HG03045 (cell line): ENCODE measurements at regions not wholly inside any gene's neighbourhood (a gene's known extent, or its start where the extent isn't known, plus 50 kb on each side); places are given as distances from the start of the nearest gene placed in this dataset.
A peak's percentile ranks its signal among the peaks of the same experiment; 100 is the strongest.

Source experiments
- ATAC-seq: cut with Tn5 transposase; IDR thresholded peaks from one replicate; pipeline ENCODE4 v1.9.1; 2021; ENCODE audit warnings: mild to moderate bottlenecking, moderate library complexity; ENCODE audit not compliant: unreplicated experiment

DNA sequence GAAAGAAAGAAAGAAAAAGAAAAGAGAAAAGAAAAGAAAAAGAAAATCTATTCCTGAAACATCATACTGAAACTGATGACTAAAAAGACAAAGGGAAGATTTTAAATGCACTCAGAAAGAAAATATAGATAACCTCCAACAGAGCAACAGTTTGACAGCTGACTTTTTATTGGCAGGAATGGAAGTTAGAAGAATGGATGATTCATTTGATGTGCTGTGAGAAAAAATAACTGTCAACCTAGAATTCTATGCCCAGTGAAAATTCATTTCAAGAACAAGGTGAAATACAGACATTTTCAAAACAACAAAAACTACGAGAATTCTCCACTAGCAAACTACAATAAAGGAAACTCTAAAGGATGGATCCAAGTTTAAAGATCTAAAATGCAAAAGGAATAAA, 50.5 kb upstream of the HSPA12A start:
- ATAC-seq, result no peak

DNA sequence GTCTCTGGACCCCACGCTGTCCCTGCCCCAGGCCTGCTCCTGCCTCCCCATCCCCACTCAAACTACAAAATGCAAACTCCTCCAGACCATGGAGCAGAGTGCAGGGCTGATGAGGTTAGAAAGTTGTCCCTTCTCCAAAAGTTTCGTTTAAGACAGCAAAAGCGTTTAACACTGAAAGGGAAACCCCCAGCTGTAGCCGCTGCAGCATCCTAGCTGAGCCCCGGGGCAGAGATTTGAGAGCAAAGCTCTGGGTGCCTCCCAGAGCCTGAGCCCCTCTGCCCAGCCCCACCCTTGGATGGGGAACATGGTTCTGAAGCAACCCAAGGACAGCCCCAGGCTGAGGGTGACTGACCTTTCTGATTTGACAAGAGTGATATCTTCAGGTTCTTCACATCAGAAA, 52.8 kb upstream of the ENO4 start:
- ATAC-seq, result no peak

DNA sequence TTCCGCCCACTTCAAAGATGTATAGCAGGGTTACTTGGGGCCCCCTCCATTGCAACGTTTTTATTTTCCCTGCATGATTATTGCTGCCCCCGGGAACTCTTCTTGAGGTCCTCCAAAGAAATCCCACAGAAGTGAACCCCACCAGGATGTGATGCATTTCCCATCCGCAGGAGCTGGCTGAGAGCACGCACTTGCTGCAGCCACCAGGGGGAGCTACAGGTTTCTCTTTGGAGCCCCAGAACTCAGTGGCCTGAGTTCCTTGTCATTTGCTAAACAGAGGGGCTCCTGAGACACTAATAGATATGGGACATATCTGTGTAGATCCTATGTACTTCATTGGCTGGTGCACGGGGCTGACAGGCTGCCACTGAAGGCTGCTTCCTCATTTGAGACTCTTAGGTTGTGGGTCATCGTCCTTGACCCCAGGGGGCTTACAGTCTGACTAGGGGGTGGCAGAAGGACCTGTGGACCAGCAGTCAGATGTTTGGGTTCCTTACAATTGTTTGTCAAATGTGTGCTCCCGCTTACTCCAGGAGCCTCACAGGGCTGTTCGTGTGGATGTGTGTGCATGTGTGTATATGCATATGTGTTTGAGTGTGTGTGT, 52.3 kb upstream of the ENO4 start:
- peak; percentile 79 for ATAC-seq

DNA sequence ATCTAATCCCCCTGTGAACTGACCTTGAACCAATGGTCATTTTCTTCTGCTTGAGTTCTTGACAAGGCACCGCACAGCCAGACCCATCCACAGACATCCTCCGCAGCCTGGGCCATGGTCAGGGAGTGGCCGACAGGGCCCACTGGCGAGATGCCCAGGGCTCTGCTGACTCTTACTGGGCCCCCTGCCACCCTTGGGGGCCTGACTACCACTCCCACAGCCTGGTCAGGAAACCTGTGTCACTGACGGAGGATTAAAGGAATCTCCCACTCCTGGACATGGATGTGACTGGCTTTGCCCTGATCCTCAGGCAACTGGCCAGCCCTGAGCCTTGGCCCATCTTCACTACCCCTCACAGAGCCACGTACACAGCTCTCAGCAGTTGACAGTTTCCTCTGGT, 50.4 kb upstream of the ENO4 start:
- ATAC-seq, result no peak
